Osteoblast (primary cell): ENCODE measurements at regions not wholly inside any gene's neighbourhood (a gene's known extent, or its start where the extent isn't known, plus 50 kb on each side); places are given as distances from the start of the nearest gene placed in this dataset.

Experiments
- DNase-seq: peaks from one replicate; pipeline ENCODE4 v3.0.0; 2011; ENCODE audit warnings: low spot score, mixed read lengths; ENCODE audit not compliant: insufficient read length; ENCODE audit errors: missing footprints
- H2AFZ ChIP-seq: 2 replicates; pipeline ENCODE4 v1.6.0; 2011; ENCODE audit warnings: mild to moderate bottlenecking, low read length
- H3K27ac ChIP-seq: 2 replicates; pipeline ENCODE4 v1.5.1; 2011; ENCODE audit warnings: mild to moderate bottlenecking, low read depth, low read length, moderate library complexity
- H3K27me3 ChIP-seq: 2 replicates; pipeline ENCODE4 v1.6.0; 2012; ENCODE audit warnings: mild to moderate bottlenecking, control low read depth, inconsistent platforms, low read length, moderate library complexity; ENCODE audit not compliant: insufficient read depth
- H3K36me3 ChIP-seq: 2 replicates; pipeline ENCODE4 v1.5.1; 2011; ENCODE audit warnings: mild to moderate bottlenecking, low read length, control low read depth, moderate library complexity; ENCODE audit not compliant: insufficient read depth
- H3K4me1 ChIP-seq: 2 replicates; pipeline ENCODE4 v1.5.1; 2011; ENCODE audit warnings: mild to moderate bottlenecking, low read length, control low read depth, moderate library complexity; ENCODE audit not compliant: insufficient read depth
- H3K4me2 ChIP-seq: 2 replicates; pipeline ENCODE4 v1.6.0; 2011; ENCODE audit warnings: mild to moderate bottlenecking, low read length; ENCODE audit not compliant: insufficient read depth
- H3K4me3 ChIP-seq: fragments of 200-600 bp; sonication (generic); 3 replicates; pipeline ENCODE4 v1.5.1; 2012; ENCODE audit warnings: mild to moderate bottlenecking, low read length, inconsistent platforms; ENCODE audit not compliant: insufficient read depth
- H3K79me2 ChIP-seq: 2 replicates; pipeline ENCODE4 v1.6.0; 2012; ENCODE audit warnings: mild to moderate bottlenecking, low read length, control low read depth, inconsistent platforms; ENCODE audit not compliant: insufficient read depth
- H3K9me3 ChIP-seq: 2 replicates; pipeline ENCODE4 v1.5.1; 2011; ENCODE audit warnings: low read depth, low read length, control low read depth
- H4K20me1 ChIP-seq: 2 replicates; pipeline ENCODE4 v1.6.0; 2012; ENCODE audit warnings: mild to moderate bottlenecking, low read length, control low read depth; ENCODE audit not compliant: insufficient read depth
- CTCF ChIP-seq: IDR thresholded peaks from 2 replicates; pipeline ENCODE4 v1.5.1; 2011; ENCODE audit warnings: mild to moderate bottlenecking, low read depth, low read length, moderate library complexity; ENCODE audit errors: extremely low read depth

- H3K9me3 ChIP-seq, result peaks cover 4% of the 10 kb centered on the region
- H3K27ac ChIP-seq, result no peak overlapping the region
- no peak overlapping the region for H3K4me3 ChIP-seq
- no peaks in the 10 kb centered on the region for H3K36me3 ChIP-seq
- no peak overlapping the region for H2AFZ ChIP-seq
- no peak overlapping the region for H3K4me2 ChIP-seq
- no peaks in the 10 kb centered on the region for H3K4me1 ChIP-seq
- no peaks in the 10 kb centered on the region for H3K27me3 ChIP-seq
- no peaks in the 10 kb centered on the region for H3K79me2 ChIP-seq
- no peak for DNase-seq
- no peaks in the 10 kb centered on the region for H4K20me1 ChIP-seq
- TF ChIP-seq CTCF, result no peak
Measured at GRCh38 chr2:22217881-22218280, 1094.1 kb downstream of the TDRD15 start.

GRCh38 chr2:22221006-22221405 lies 1097.2 kb downstream of the TDRD15 start:
- Histone ChIP-seq H3K27me3 (no peaks in the 10 kb centered on the region), H4K20me1 (no peaks in the 10 kb centered on the region), H3K79me2 (no peaks in the 10 kb centered on the region), H3K27ac (no peak overlapping the region), H3K4me3 (no peak overlapping the region), H3K4me1 (no peaks in the 10 kb centered on the region), H3K9me3 (peaks cover 4% of the 10 kb centered on the region), H2AFZ (no peak overlapping the region), H3K4me2 (no peak overlapping the region), H3K36me3 (no peaks in the 10 kb centered on the region)
- no peak for TF ChIP-seq CTCF
- no peak for DNase-seq

GRCh38 chr2:22238967-22239366 lies 1115.2 kb downstream of the TDRD15 start:
- Histone ChIP-seq H3K27ac (no peak overlapping the region), H2AFZ (no peak overlapping the region), H4K20me1 (no peaks in the 10 kb centered on the region), H3K4me1 (no peaks in the 10 kb centered on the region), H3K79me2 (no peaks in the 10 kb centered on the region), H3K27me3 (no peaks in the 10 kb centered on the region), H3K4me2 (no peak overlapping the region), H3K4me3 (no peak overlapping the region), H3K9me3 (peaks cover 4% of the 10 kb centered on the region), H3K36me3 (no peaks in the 10 kb centered on the region)
- no peak for TF ChIP-seq CTCF
- no peak for DNase-seq

- H2AFZ ChIP-seq, result no peak overlapping the region
- H3K4me2 ChIP-seq, result no peak overlapping the region
Measured at GRCh38 chr2:22247466-22247865, 1123.7 kb downstream of the TDRD15 start.

More at GRCh38 chr2:22247466-22247865, 1123.7 kb downstream of the TDRD15 start:
- Histone ChIP-seq H3K4me3 (no peak overlapping the region), H3K9me3 (peaks cover 2% of the 10 kb centered on the region), H3K27me3 (no peaks in the 10 kb centered on the region), H3K79me2 (no peaks in the 10 kb centered on the region), H3K36me3 (no peaks in the 10 kb centered on the region), H4K20me1 (no peaks in the 10 kb centered on the region), H3K4me1 (no peaks in the 10 kb centered on the region), H3K27ac (no peak overlapping the region)
- no peak for TF ChIP-seq CTCF
- DNase-seq, result no peak
